GM18517 (cell line): ENCODE measurements at regions not wholly inside any gene's neighbourhood (a gene's known extent, or its start where the extent isn't known, plus 50 kb on each side); places are given as distances from the start of the nearest gene placed in this dataset.
"Not testable (repeated sequence)": the region's sequence is repeated elsewhere in the genome, so short reads cannot be mapped to it uniquely, and the experiment has no call there.

Experiments used
- ATAC-seq: cut with Tn5 transposase; IDR thresholded peaks from one replicate; pipeline ENCODE4 v1.9.1; 2021; ENCODE audit warnings: mild to moderate bottlenecking, moderate library complexity; ENCODE audit not compliant: unreplicated experiment

DNA sequence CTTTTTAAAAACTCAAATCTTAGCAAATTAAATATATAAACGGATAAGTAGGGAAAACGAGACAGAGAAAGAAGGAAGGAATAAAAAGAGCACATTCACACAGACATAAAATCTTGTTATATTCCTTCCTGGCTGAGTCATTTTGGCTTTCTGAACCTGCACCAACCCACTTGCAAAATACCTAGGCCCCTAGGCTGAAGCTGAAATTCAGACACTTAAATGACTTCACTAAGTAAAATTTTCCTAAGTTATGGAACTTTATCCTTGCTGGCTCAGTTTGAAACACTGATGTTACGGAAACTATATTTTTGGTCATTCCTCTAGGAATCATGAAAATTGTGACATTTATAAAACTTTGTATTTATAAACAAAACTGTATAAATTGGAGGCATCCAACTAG, 462.8 kb upstream of the NFIA start:
- no peak for ATAC-seq

- no peak for ATAC-seq
Observed at GRCh38 chr1:60615666-60616065, 466.7 kb upstream of the NFIA start.

- no peak for ATAC-seq
Observed at GRCh38 chr1:60612790-60613189, 469.6 kb upstream of the NFIA start.

DNA sequence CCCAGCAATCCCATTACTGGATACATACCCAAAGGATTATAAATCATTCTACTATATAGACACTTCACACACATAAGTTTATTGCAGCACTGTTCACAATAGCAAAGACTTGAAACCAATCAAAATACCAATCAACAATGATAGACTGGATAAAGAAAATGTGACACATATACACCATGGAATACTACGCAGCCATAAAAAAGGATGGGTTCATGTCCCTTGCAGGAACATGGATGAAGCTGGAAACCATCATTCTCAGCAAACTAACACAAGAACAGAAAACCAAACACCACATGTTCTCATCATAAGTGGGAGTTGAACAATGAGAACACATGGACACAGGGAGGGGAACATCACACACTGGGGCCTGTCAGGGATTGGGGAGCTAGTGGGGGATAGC, 475.4 kb upstream of the NFIA start:
- not testable (repeated sequence) for ATAC-seq

- ATAC-seq = no peak
Observed at GRCh38 chr1:60600532-60600931, 481.8 kb upstream of the NFIA start.

GRCh38 chr1:60599574-60599973, 482.8 kb upstream of the NFIA start:
- ATAC-seq = no peak

- no peak for ATAC-seq
Observed at GRCh38 chr1:60598041-60598910, 484.1 kb upstream of the NFIA start.

DNA sequence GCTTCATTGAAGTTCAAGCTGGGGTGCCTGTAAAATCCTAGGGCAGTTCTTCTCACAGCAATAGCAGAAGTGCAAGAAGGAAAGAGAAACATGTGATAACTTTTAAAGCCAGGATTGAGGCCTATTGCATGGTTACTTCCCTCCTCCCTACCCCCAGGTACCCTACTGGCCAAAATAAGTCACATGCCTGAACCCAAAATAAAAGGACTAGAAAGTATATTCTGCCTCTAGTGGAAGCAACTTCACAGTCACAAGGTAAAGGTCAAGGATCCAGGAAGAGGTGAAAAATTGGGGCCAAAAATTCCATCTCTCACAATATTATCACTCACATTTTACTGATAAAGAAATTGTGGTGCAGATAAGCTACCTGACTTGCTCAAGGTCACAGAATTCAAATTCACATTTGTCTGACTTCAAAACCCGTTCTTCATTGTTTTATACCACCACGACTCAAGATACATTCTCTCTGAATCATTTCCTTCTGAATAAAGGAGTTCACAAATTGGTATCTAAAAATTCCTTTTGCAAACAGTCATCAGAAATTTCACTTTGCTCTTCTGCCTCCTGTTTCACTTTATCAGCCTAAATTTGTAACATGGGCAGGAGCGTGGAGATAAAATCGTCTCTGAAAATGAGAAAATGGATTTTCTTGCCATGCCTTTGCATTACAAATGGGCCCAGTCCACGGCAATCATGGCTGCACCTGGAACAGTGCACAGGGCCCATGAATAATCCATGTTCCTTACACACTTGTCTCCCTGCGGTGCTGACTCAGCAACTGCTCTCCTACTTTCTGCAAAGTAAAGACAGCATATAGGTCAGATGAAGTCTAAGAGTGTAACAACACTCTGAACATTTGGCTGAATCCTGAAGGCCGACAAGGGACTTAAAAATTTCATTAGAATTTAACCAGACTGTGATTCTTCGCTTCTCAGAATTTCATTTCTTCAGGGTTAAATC, 485.3 kb upstream of the NFIA start:
- ATAC-seq = no peak

GRCh38 chr1:60591583-60591982, 490.8 kb upstream of the NFIA start:
- no peak for ATAC-seq

GRCh38 chr1:60589916-60590315, 492.4 kb upstream of the NFIA start:
- ATAC-seq = no peak

DNA sequence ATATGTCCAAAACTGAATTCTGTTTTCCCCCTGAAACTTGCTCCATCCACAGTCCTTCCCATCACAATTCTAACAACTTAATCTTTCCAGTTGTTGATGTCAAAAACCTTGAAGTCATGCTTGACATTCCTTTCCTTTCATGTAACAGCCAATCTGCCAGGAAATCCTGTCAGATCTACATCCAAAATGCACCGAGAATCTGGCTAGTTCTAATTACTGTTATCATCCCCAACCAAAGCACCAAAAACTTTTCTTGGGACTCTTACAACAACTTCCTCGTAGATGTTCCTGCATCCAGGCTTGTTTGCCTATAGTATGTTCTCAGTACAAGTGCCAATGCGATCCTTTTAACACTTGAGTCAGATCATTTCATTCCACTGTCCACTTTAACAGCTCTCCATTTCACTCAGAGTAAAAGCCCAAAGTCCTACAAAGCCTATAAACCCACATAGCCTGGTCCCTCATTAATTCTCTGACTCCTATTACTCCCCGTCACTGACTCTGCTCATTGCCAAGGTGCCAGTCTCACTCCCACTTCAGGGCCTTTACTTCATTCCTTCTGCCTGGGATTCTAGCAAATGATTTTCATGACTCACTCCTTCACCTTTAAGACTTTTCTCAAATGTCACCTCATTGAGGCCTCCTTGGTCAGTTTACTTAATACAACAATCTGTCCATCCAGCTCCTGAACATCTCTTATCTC, 493.2 kb upstream of the NFIA start:
- ATAC-seq = no peak

GRCh38 chr1:60584371-60584770, 498.0 kb upstream of the NFIA start:
- no peak for ATAC-seq

DNA sequence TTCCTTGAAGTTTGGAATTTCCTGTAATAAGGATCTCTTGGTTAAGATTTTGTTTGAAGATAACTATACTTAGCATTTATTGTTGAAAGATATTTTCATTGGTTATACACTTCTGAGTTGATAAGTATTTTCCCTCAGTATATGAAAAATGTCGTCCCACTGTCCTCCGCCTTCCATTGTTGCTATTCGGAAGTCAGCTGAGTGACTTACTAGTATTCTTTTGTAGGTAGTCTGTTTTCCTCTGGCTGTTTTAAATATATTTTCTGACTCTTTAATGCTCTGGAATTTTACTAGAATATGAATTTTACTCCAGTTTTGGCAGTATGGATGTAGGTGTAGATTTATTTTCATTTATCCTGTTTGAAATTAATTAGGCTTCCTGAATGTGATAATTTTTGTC, 498.7 kb upstream of the NFIA start:
- no peak for ATAC-seq

GRCh38 chr1:60581455-60582220, 500.7 kb upstream of the NFIA start:
- no peak for ATAC-seq

DNA sequence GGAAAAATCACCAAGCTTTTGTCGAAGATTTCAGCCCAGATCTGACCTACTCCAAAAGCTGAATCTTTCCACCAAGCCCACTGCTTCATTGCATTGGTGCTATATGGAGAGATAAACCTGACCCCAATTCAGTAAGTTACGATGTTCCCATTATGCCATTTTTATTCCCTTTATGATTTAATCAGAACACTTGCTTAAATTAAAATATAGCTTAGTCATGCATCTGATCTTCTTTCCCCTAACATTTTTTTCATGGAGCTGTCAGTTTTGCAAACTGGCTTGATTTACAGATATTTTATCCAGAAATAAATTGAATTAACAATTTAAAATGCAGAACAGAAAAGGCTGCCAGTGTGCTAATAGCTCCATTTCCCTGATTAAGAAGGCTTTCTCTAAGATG, 503.5 kb upstream of the C1orf87 start:
- no peak for ATAC-seq

GRCh38 chr1:60575326-60575977, 501.9 kb upstream of the C1orf87 start:
- ATAC-seq = no peak

DNA sequence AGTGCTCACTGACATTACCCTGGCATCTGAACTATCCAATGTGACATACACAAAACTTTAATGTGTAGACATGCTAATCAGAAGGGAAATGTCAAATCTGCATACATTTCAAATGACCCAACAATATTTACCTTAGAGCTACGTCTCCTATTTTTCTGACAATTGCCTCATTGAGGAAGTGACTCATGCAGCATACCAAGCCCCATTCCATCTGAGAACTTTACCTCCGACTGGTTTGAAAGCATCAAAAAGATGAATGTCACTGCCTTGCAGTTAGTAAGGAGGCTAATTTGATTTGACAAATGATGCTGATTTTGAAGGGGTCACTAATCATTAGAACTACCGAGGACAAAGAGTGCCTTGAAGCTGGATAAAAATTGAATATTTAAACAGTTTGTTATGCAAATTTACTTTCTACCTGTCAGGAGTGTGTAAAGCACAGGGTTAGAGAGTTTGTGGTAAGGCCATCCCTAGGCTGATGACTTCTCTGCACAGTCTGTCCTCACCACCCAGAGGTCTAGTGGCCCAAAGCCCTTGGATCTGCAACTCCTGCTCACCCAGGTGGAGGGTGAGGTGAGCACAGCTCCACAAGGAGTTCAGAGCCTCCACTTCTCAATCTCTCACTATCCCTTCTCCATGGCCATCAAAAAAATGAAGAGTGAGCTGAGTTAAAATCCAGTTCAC, 500.3 kb upstream of the C1orf87 start:
- no peak for ATAC-seq

- ATAC-seq = no peak
Observed at GRCh38 chr1:60573121-60573520, 499.6 kb upstream of the C1orf87 start.

DNA sequence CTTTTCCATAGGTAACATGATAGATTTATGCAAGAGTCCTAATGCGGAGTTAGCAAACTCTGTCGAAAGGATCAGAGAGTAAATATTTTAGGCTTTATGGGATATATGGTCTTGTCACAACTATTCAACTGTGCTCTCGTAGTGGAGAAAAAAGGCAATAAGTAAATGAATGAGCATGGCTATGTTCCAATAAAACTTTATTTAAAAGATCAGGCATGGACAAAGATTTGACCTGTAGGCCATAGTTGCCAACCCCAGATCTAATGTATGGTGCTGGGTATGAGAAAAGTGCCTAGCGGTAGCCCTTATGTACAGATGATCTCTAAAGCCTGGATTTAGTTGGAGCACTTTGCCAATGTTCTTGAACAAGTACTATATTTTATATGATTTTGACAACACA, 498.8 kb upstream of the C1orf87 start:
- no peak for ATAC-seq
